ENCODE measurements at regions not wholly inside any gene's neighbourhood (a gene's known extent, or its start where the extent isn't known, plus 50 kb on each side); places are given as distances from the start of the nearest gene placed in this dataset.

GRCh38 chr3:152559246-152559645 is 275.7 kb upstream of the P2RY1 start:
- Histone ChIP-seq H3K9me1 (ENCODE audit: control insufficient read depth, insufficient read depth, low read length) (no peaks in the 10 kb centered on the region), H3K36me3 (ENCODE audit: control insufficient read depth, insufficient read depth, low read length) (no peaks in the 10 kb centered on the region), H2AFZ (ENCODE audit: low read depth, low read length) (no peak overlapping the region), H3K9ac (ENCODE audit: insufficient read depth in 1 of 2, low read depth in 2 of 2, low read length in 2 of 2) (no peak overlapping the region), H4K20me1 (replicated peaks; ENCODE audit: control insufficient read depth, insufficient read depth, low read length) (no peaks in the 10 kb centered on the region), H3K9me3 (replicated peaks; ENCODE audit: control insufficient read depth, insufficient read depth, low read depth, low read length) (no peaks in the 10 kb centered on the region), H3K27ac (ENCODE audit: extremely low read depth, low read depth, low read length) (no peak overlapping the region), H3K4me1 (replicated peaks in 1 of 2; ENCODE audit: control insufficient read depth in 2 of 2, insufficient read depth in 2 of 2, low read length in 2 of 2) (no peaks in the 10 kb centered on the region; a peak in 1 of 5 replicates), H3K4me3 (no peak overlapping the region), H3K79me2 (ENCODE audit: control insufficient read depth, insufficient read depth, low read length) (no peaks in the 10 kb centered on the region), H3K27me3 (ENCODE audit: control insufficient read depth in 2 of 2, insufficient read depth in 2 of 2, low read length in 2 of 2) (no peaks in the 10 kb centered on the region), H3K4me2 (ENCODE audit: insufficient read depth, low read length) (no peak overlapping the region)
- DNase-seq (ENCODE audit: extremely low read depth in 1 of 4, low spot score in 3 of 4) (no peak), FAIRE-seq (no peak), ATAC-seq (no peak)
- intact Hi-C loops (cut with micrococcal nuclease) (no loop called here), in situ Hi-C loops (cut with MboI) (no loop called here)
- POLR2A ChIA-PET = no interaction called here
- no TSS peak for BruUV-seq (replicated peaks)
- WGBS (ENCODE audit: insufficient coverage, low coverage, missing lambda C conversion rate) = 76% methylated on average over 14 of the region's 18 CpGs
- CTCF ChIA-PET (ENCODE audit: low intra/inter-chr PET ratio) = no interaction called here
- TF ChIP-seq POLR2A (conservative IDR thresholded peaks at IDR 0.05) = no peak
- no peak for TF ChIP-seq CTCFL (IDR thresholded peaks at IDR 0.05; ENCODE audit: borderline replicate concordance, insufficient read depth, low read depth, low read length, poor library complexity, severe bottlenecking)
- TF ChIP-seq SP2 (IDR thresholded peaks at IDR 0.05; ENCODE audit: extremely low read depth, low read depth, low read length, poor library complexity, severe bottlenecking) = no peak
- TF ChIP-seq HMBOX1 (IDR thresholded peaks at IDR 0.05) = no peak
- no peak for TF ChIP-seq ZNF3 (CRISPR knock-in tag; IDR thresholded peaks at IDR 0.05)
- no peak for TF ChIP-seq CTBP1 (IDR thresholded peaks at IDR 0.05; ENCODE audit: borderline replicate concordance)
- no peak for TF ChIP-seq ZNF280A (IDR thresholded peaks at IDR 0.05; ENCODE audit: low read depth, partially characterized antibody)
- no peak for TF ChIP-seq HEY1 (CRISPR knock-in tag; IDR thresholded peaks at IDR 0.05; ENCODE audit: borderline replicate concordance)
- no peak for TF ChIP-seq NFE2 (IDR thresholded peaks at IDR 0.05; ENCODE audit: low read depth)
- TF ChIP-seq ZNF511 (CRISPR knock-in tag; IDR thresholded peaks at IDR 0.05) = no peak
- no peak for TF ChIP-seq PHB2 (IDR thresholded peaks at IDR 0.05; ENCODE audit: low read depth)
- no peak for TF ChIP-seq ZNF639 (CRISPR knock-in tag; conservative IDR thresholded peaks at IDR 0.05 in 1 of 2, IDR thresholded peaks at IDR 0.05 in 1 of 2)
- TF ChIP-seq KLF16 (IDR thresholded peaks at IDR 0.05) = no peak
- no peak for TF ChIP-seq RBM22 (IDR thresholded peaks at IDR 0.05; ENCODE audit: low read depth, low read length, poor library complexity, severe bottlenecking)
- no peak for TF ChIP-seq ZNF41 (CRISPR knock-in tag; conservative IDR thresholded peaks at IDR 0.05)
- no peak for TF ChIP-seq ZNF274 (IDR thresholded peaks at IDR 0.05; ENCODE audit: borderline replicate concordance, low read depth, low read length)
- no peak for TF ChIP-seq POU5F1 (IDR thresholded peaks at IDR 0.05; ENCODE audit: borderline replicate concordance, low read depth, low read length, partially characterized antibody)
- no peak for TF ChIP-seq TARDBP (IDR thresholded peaks at IDR 0.05)

All from K562 (cell line).